OCI-LY3 (cell line): ENCODE measurements at regions not wholly inside any gene's neighbourhood (a gene's known extent, or its start where the extent isn't known, plus 50 kb on each side); places are given as distances from the start of the nearest gene placed in this dataset.

Experiments used
- H2AFZ ChIP-seq: fragments of 200-600, 300-600 bp; shearing (Covaris generic); 2 replicates; pipeline ENCODE4 v1.6.0; 2014; ENCODE audit warnings: antibody characterized with exemption, low read depth, low read length
- H3K27ac ChIP-seq: fragments of 200-600, 300-600 bp; sonication (generic); 2 replicates; pipeline ENCODE4 v1.5.1; 2014; ENCODE audit warnings: mild to moderate bottlenecking, low read length, moderate library complexity, mixed read lengths
- H3K27me3 ChIP-seq: fragments of 200-600, 300-600 bp; sonication (generic); 2 replicates; pipeline ENCODE4 v1.6.1; 2014; ENCODE audit warnings: low read depth, low read length, mixed read lengths
- H3K36me3 ChIP-seq: fragments of 200-600, 300-600 bp; sonication (generic); replicated peaks from 2 replicates; pipeline ENCODE3; 2014; ENCODE audit warnings: low read depth, low read length, mixed read lengths
- H3K4me1 ChIP-seq: fragments of 300-600, 200-600 bp; sonication (generic); 2 replicates; pipeline ENCODE4 v1.6.1; 2014; ENCODE audit warnings: low read length, mixed read lengths
- H3K4me2 ChIP-seq: fragments of 200-600, 300-600 bp; sonication (generic); 2 replicates; pipeline ENCODE4 v1.6.1; 2014; ENCODE audit warnings: low read length, mixed read lengths
- H3K4me3 ChIP-seq: fragments of 300-600, 200-600 bp; sonication (generic); 2 replicates; pipeline ENCODE4 v1.5.1; 2014; ENCODE audit warnings: antibody characterized with exemption, mild to moderate bottlenecking, low read length, moderate library complexity
- H3K79me2 ChIP-seq: fragments of 300-600, 200-600 bp; shearing (Covaris generic); 2 replicates; pipeline ENCODE4 v1.6.1; 2014; ENCODE audit warnings: mild to moderate bottlenecking, low read length, mixed read lengths
- H3K9ac ChIP-seq: fragments of 300-600, 200-600 bp; shearing (Covaris generic); 2 replicates; pipeline ENCODE4 v1.6.0; 2014; ENCODE audit warnings: mild to moderate bottlenecking, low read length, moderate library complexity
- H3K9me3 ChIP-seq: fragments of 200-600, 300-600 bp; shearing (Covaris generic); 2 replicates; pipeline ENCODE4 v1.6.1; 2014; ENCODE audit warnings: low read length, mixed read lengths; ENCODE audit not compliant: insufficient read depth
- H4K20me1 ChIP-seq: fragments of 200-600, 300-600 bp; sonication (generic); 2 replicates; pipeline ENCODE4 v1.6.1; 2016; ENCODE audit warnings: low read length, mixed read lengths; ENCODE audit not compliant: insufficient read depth
- CTCF ChIP-seq: fragments of 200-600, 300-600 bp; sonication (generic); IDR thresholded peaks from 2 replicates; pipeline ENCODE4 v1.5.1; 2014; ENCODE audit warnings: antibody characterized with exemption, low read length, low read depth
- EZH2phosphoT487 ChIP-seq: fragments of 200-600 bp; shearing (Covaris generic); IDR thresholded peaks from 2 replicates; pipeline ENCODE4 v1.6.1; 2018; ENCODE audit warnings: antibody characterized with exemption, mixed run types, low read depth

GRCh38 chr9:80787636-80788035 lies 901.7 kb downstream of the TLE1 start:
- TF ChIP-seq EZH2phosphoT487: no peak
- TF ChIP-seq CTCF: no peak
- Histone ChIP-seq H3K27ac (no peak overlapping the region), H2AFZ (no peak overlapping the region), H4K20me1 (no peaks in the 10 kb centered on the region), H3K9me3 (no peaks in the 10 kb centered on the region), H3K9ac (no peak overlapping the region), H3K27me3 (no peaks in the 10 kb centered on the region), H3K79me2 (no peaks in the 10 kb centered on the region), H3K4me1 (peaks cover 8% of the 10 kb centered on the region), H3K4me3 (no peak overlapping the region), H3K36me3 (no peaks in the 10 kb centered on the region), H3K4me2 (no peak overlapping the region)

GRCh38 chr9:80784647-80785046 lies 904.7 kb downstream of the TLE1 start:
- no peak overlapping the region for H2AFZ ChIP-seq
- no peak overlapping the region for H3K4me3 ChIP-seq
- no peaks in the 10 kb centered on the region for H3K4me1 ChIP-seq
- H3K9ac ChIP-seq: no peak overlapping the region
- TF ChIP-seq EZH2phosphoT487 (no peak), CTCF (no peak)
- no peaks in the 10 kb centered on the region for H3K27me3 ChIP-seq
- no peaks in the 10 kb centered on the region for H3K36me3 ChIP-seq
- no peaks in the 10 kb centered on the region for H3K79me2 ChIP-seq
- no peak overlapping the region for H3K27ac ChIP-seq
- no peaks in the 10 kb centered on the region for H3K9me3 ChIP-seq
- no peaks in the 10 kb centered on the region for H4K20me1 ChIP-seq
- H3K4me2 ChIP-seq: no peak overlapping the region

GRCh38 chr9:80775971-80776370 lies 913.4 kb downstream of the TLE1 start:
- Histone ChIP-seq H4K20me1 (no peaks in the 10 kb centered on the region), H3K27ac (no peak overlapping the region), H3K4me3 (no peak overlapping the region), H2AFZ (no peak overlapping the region), H3K27me3 (no peaks in the 10 kb centered on the region), H3K9me3 (no peaks in the 10 kb centered on the region), H3K36me3 (no peaks in the 10 kb centered on the region), H3K4me2 (no peak overlapping the region), H3K9ac (no peak overlapping the region), H3K4me1 (no peaks in the 10 kb centered on the region), H3K79me2 (no peaks in the 10 kb centered on the region)
- TF ChIP-seq CTCF (no peak), EZH2phosphoT487 (no peak)

GRCh38 chr9:80775530-80775929 lies 913.8 kb downstream of the TLE1 start:
- H3K9me3 ChIP-seq: no peaks in the 10 kb centered on the region
- H3K4me2 ChIP-seq: no peak overlapping the region
- no peak overlapping the region for H3K27ac ChIP-seq
- no peaks in the 10 kb centered on the region for H3K36me3 ChIP-seq
- TF ChIP-seq EZH2phosphoT487 (no peak), CTCF (no peak)
- H3K4me3 ChIP-seq: no peak overlapping the region
- H2AFZ ChIP-seq: no peak overlapping the region
- no peaks in the 10 kb centered on the region for H4K20me1 ChIP-seq
- no peaks in the 10 kb centered on the region for H3K4me1 ChIP-seq
- no peaks in the 10 kb centered on the region for H3K79me2 ChIP-seq
- H3K9ac ChIP-seq: no peak overlapping the region
- no peaks in the 10 kb centered on the region for H3K27me3 ChIP-seq
